HK-2 (cell line): ENCODE measurements at regions not wholly inside any gene's neighbourhood (a gene's known extent, or its start where the extent isn't known, plus 50 kb on each side); places are given as distances from the start of the nearest gene placed in this dataset.

Experiments used
- DNase-seq: peaks from one replicate; pipeline ENCODE4 v3.0.0-alpha.2; 2018; ENCODE audit not compliant: unreplicated experiment

- no peak for DNase-seq
These were observed 192.6 kb upstream of the TCF4 start for GRCh38 chr18:55780586-55781071.

- no peak for DNase-seq
These were observed 191.9 kb upstream of the TCF4 start for GRCh38 chr18:55779691-55780585.

- DNase-seq: no peak
These were observed 191.0 kb upstream of the TCF4 start for GRCh38 chr18:55778788-55779690.

GRCh38 chr18:55777666-55778304, 189.8 kb upstream of the TCF4 start:
- DNase-seq: no peak

GRCh38 chr18:55775972-55776371, 188.0 kb upstream of the TCF4 start:
- DNase-seq: no peak

GRCh38 chr18:55774505-55774904, 186.5 kb upstream of the TCF4 start:
- DNase-seq: no peak

- DNase-seq: no peak
These were observed 180.3 kb upstream of the TCF4 start for GRCh38 chr18:55768255-55768654.

- DNase-seq: no peak
These were observed 176.4 kb upstream of the TCF4 start for GRCh38 chr18:55764386-55764785.

GRCh38 chr18:55763805-55764204, 175.8 kb upstream of the TCF4 start:
- no peak for DNase-seq

- no peak for DNase-seq
These were observed 175.3 kb upstream of the TCF4 start for GRCh38 chr18:55763298-55763697.

- no peak for DNase-seq
These were observed 174.4 kb upstream of the TCF4 start for GRCh38 chr18:55762424-55762823.

GRCh38 chr18:55753643-55754263, 165.8 kb upstream of the TCF4 start:
- DNase-seq: no peak

GRCh38 chr18:55751476-55751875, 163.5 kb upstream of the TCF4 start:
- DNase-seq: no peak

- DNase-seq: no peak
These were observed 160.3 kb upstream of the TCF4 start for GRCh38 chr18:55748227-55748738.

GRCh38 chr18:55744206-55744605, 156.2 kb upstream of the TCF4 start:
- no peak for DNase-seq

- no peak for DNase-seq
These were observed 155.7 kb upstream of the TCF4 start for GRCh38 chr18:55743736-55744135.

- DNase-seq: no peak
These were observed 155.1 kb upstream of the TCF4 start for GRCh38 chr18:55743133-55743532.

- DNase-seq: no peak
These were observed 151.5 kb upstream of the TCF4 start for GRCh38 chr18:55739488-55739887.

- DNase-seq: no peak
These were observed 150.6 kb upstream of the TCF4 start for GRCh38 chr18:55738483-55739114.

- DNase-seq: no peak
These were observed 149.9 kb upstream of the TCF4 start for GRCh38 chr18:55737781-55738468.
